HL-60/S4 treated with retinoic acid at 250 ng/mL for 4 days and 3 days (cell line): ENCODE measurements at regions not wholly inside any gene's neighbourhood (a gene's known extent, or its start where the extent isn't known, plus 50 kb on each side); places are given as distances from the start of the nearest gene placed in this dataset.

ENCODE experiments used
- in situ Hi-C: fragments of 300-500 bp; cut with MboI; formaldehyde crosslinking; loops from 2 replicates; pipeline ENCODE4 v1.7.0; 2022; ENCODE audit warnings: low sequenced_read_pairs

DNA sequence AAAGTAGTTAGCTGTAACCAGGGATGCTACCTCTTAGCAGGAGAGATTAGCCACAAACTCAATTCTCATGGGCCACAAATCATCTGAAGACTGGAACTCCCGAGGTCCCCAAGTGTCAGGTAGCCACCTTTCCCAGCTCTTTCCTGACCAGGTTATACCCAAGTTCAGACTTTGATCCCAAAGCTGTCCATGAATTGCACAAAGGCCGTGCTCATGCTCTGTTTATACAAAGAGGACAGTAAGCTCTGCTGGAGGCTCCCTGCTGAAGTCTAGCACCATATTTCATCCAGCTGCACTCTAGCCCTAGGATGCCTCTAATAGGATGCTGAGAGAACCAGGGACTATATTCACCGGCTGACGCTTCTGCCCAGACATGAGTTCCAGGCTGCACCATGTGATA is 271.0 kb upstream of the ADAMTSL1 start:
- in situ Hi-C loops: loop anchor here (25.0 kb wide), 1 partner anchor 391 kb away; no protein-coding TSS in a partner anchor

DNA sequence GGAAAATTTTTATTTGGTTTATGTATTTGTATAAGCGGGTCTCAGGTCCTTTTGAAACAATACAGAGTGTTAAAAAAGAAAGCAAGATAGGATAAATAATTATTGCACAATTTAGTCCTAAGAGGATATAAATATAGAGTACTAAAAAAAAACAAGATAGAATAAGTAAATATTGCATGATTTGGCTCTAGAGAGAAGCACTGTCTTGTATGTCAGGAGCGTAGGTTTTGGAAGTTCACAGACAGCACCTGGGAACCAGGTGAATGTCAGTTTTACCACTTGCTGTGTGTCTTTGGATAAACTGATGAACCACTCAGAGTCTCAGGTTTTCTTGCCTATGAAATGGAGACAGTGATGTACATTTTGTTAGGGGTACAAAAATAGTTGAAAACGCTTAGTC is 266.2 kb upstream of the ADAMTSL1 start:
- in situ Hi-C loops: loop anchor here (25.0 kb wide), 1 partner anchor 395 kb away; no protein-coding TSS in a partner anchor

DNA sequence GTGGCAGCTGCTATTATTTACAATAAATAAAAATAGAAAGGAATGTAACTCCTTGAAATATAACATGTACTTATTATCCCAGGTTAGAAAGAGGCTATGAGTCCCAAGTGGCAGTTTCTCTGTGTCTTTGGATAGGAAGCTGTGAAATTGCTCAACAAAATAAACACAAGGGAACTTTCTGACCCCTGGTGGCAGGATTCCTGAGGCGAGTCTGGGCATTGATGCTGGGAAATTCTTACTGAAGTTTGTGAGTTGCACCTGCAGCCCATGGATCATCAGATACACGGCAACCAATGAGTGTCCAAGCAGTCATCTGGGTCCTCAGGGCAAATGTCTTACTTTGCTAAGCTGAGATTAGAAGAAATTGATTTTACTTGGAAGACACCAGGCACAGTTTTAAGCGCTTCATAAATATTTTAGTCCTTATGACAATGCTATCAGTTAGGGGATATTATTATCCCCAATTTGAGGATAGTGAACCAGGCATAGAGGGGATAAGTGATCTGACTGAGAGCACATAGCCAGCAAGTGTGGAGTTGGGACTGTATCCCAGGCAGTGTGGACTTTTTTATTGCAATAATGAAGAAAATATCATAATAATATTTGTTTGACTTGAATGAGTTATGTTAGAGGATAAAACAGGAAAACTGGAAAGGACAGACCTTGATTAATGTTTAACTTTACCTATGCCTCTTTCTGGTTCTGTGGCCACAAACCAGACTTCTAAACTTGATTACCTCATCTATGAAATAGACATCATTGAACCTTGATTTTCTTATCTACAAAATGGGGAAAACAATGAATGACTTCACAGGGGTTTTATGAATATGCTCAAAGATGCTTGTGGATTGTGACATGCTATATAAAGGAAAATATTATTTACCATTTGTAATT is 265.5 kb upstream of the ADAMTSL1 start:
- in situ Hi-C loops: loop anchor here (25.0 kb wide), 1 partner anchor 396 kb away; no protein-coding TSS in a partner anchor

DNA sequence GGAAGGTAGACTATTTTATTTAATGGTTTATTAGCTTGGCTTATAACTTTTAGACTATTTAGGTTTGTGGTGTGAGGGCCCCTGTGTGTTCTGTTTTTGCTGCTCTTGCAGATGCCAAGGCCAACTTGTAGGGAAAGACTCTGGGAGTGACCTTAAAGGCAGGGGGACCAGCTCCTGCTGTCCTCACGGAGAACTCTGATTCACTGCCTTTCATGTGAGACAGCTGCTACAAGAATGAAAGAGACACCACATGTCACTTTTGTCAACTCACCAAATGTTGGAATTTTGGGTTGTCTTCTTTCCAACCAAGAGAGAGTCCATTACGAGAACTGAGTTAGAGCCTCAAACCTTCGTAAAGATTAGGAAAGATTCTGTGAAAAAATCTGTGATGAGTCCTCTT is 258.3 kb upstream of the ADAMTSL1 start:
- in situ Hi-C loops: loop anchor here (25.0 kb wide), 1 partner anchor 403 kb away; no protein-coding TSS in a partner anchor

DNA sequence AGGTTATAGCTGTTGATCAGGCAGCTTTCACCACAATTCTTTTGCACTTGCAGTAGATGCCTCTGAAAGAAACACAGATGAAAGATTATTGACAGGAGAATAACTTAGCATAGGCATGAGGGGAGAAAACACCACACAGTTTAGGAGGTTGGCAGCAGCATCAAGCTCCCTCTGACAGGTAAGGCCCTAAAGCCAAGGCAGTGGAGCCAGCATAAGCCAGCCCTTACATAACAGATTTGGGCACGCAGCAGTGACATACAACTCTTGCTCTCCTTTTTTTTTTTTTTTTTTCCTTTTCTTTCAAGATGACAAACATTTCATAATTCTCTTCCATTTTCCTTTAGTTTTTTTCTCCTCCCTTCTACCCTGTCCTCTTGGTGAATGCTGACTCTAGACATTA is 257.6 kb upstream of the ADAMTSL1 start:
- in situ Hi-C loops: loop anchor here (25.0 kb wide), 1 partner anchor 404 kb away; no protein-coding TSS in a partner anchor

DNA sequence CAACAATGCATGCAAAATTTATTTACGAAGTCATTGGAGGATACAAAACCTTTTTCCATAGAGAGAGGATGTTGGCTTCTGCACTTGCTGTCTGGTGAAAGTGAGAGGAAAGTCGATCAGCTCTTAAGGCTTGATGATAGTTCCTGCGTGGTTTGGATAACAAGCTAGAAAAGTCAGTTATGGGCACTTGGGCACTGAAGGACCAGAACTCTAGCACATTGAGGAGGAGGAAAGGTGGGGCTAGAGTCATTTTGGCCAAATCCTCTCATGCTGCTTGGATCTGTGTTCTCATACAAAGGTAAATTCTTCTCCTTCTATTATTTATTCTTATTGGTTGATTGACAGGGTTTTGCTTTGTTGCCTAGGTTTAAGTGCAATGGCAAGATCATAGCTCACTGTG is 245.9 kb upstream of the ADAMTSL1 start:
- in situ Hi-C loops: no loop called here

DNA sequence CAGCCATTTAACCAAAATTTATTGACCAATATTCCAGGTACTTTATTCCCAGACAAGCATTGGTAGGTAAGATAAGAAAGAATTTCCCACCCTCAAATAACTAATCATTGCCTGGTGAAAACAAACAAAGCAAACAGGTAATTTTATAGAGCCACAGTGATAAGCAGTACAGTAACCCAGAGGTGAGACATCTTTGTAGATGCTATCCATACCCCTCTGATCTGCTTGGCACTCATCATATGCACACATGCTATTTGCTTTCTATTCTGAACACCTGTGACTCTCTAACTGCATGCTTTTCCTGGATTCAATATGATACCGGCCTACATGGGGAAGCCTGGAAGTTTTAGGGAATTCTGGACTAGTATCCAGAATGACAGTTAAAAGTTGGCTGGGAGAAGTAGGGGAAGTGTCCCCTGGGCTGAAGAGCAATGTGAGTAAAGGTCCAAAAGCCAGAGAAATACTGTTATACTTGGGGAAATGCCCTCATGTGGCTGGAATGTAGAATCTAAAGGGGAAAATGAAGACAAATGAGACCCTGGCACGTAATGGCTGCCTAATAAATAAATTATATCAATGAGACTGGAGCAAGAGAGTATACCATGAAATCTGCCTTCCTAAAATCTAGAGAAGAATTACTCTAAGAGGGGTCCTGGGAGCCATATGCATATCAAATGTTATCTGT is 243.8 kb upstream of the ADAMTSL1 start:
- in situ Hi-C loops: no loop called here

DNA sequence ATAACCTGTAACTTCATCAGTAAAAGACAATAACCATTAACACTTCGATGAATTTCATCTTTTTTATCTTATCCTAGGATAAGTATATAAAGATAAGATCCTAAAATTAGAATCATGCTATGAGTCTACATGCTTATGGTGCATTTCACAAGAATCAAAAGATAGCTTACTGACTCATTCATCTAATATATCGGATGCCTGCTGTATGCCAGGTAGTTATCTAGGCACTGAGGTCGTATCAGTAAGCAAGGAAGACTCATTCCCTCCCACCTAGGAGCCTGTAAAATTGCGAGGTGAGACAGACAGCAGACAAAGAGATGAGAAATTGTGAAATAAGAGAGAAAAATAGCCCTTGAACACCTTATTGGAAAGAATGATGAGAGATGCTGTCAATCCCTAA is 240.6 kb upstream of the ADAMTSL1 start:
- in situ Hi-C loops: no loop called here

DNA sequence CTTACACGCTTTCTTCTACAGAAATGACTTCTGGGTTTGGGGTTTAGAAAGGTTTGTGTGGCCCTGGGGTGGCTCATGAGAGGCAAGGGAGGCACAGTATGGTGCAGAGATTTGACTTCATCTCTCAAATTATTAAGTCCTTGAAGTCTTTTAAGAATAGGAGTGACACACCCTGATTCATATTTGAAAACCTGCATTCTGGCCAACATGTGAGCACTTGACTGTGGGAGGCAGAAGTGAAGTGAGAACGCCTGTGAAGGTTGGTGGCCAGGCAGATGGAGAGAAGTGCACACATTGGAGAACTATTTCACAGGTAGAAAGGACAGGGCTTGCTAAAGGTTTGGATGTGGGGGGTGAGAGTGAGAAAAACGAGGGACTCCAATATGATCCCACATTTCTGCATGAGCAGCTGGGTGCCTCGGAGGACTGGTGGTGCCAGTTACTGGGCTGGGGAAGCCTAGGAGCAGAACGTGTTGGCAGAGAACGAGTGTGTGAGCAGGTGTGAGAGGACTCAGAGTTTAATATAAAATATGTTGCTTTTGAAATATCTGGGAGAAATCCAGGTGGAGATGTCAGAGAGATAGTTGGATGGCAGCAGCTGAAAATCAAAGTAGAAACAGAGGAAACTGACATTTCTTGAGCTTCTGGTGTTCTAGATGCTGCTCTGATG is 240.0 kb upstream of the ADAMTSL1 start:
- in situ Hi-C loops: no loop called here

DNA sequence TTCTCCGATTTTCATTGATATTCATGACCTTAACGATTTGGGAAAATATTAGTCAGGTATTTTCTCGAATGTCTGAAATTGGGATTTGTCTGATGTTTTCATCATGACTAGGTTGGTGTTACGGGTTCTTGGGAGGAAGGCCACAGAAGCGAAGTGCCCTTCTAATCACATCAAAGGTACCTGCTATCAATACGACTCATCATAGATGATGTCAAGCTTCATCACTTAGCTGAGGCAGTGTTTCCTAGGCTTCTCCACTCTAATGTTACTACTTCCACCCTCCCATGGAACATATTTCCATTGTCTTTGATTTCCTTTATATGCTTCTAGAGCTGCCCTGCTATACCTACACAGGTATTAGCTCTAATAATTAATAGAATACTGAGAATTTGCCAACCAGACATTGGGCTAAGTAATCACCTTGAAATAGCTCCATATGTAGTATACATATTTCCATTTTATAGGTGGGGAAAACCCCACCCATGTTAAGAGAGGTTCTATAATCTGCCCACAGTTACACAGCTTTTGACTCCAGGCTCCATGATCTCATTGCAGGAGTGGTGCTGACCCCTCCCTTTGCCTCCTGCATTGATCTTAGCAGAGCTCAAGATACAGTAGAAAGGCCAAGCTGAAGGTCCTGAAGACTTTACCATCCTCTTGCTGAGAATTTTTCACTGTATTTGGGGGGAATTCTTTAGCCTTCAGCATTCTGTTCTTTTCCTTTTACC is 238.6 kb upstream of the ADAMTSL1 start:
- in situ Hi-C loops: no loop called here

DNA sequence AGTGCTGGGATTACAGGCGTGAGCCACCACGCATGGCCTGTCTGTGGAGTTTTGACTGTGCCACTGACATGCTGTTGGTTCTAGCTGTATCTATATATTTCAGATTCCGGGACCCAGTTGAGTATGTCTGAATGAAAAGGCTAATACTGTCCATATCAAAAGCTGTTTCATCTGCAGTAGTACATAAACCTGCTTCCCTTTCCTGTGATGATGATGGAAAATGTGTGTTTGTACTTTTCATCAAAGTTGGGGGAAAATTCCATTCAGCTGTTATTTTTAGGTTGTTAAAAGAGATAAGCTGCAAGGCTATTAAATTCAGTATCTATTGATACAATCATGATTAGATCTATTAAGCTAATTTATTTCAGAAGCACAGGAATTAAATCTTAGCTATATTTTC is 237.6 kb upstream of the ADAMTSL1 start:
- in situ Hi-C loops: no loop called here

DNA sequence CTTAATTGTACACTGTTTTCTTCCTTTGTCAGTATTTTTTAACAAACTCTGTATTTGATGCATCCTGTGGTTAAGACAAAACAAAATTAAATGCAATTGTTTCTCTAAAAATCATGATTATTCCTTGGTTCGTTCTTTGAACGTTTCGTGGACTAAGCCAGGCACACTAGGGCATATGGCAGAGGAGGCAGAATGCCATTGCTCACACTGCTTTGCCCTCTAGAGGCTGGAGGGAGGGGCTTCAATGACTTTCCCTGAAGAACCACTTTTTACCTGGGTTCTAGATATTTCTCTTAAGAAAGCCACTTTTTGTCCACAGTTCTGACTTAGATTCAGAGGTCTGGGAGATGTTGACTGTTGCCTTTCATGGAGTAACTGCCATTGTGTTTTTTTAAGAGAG is 236.2 kb upstream of the ADAMTSL1 start:
- in situ Hi-C loops: no loop called here

DNA sequence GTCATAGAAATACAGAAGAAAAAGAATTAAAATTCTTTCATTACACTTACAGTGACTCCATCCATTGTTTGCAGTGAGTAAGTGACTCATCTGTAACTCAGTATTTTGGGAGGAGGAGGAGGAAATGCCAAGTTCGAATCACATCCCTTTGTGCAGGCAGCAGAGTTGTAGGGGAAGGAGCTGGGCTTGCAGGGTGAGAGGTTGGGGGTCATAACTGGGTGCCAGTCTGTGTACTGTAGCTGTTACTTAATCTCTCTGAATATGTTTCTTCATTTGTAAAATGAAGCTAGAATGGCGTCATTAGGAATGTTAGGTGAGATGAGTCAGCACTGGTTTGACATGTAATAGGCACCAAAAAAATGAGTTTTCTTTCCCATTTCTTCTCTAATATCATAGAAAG is 235.7 kb upstream of the ADAMTSL1 start:
- in situ Hi-C loops: no loop called here

DNA sequence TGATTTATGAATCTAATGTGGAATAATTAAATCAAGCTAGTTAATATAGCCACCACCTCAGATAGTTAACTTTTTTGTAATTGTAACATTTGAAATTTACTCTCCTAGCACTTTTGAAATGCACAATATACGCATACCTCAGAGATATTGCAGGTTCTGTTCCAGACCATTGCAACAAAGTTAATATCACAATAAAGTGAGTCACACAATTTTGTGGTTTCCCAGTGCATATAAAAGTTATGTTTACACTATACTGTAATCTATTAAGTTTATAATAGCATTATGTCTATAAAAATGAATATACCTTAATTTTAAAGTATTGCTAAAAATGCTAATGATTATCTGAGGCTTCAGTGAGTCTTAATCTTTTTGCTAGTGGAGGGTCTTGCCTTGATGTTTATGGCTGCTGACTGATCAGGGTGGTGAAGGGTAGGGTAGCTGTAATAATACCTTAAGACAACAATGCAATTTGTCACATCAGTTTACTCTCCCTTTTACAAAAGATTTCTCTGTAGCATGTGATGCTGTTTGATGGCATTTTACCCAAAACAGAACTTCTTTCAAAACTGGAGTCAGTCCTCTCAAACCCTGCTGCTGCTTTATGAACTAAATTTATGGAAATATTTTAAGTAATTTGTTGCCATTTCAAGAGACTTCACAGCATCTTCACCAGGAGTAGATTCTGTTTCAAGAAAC is 235.1 kb upstream of the ADAMTSL1 start:
- in situ Hi-C loops: no loop called here

DNA sequence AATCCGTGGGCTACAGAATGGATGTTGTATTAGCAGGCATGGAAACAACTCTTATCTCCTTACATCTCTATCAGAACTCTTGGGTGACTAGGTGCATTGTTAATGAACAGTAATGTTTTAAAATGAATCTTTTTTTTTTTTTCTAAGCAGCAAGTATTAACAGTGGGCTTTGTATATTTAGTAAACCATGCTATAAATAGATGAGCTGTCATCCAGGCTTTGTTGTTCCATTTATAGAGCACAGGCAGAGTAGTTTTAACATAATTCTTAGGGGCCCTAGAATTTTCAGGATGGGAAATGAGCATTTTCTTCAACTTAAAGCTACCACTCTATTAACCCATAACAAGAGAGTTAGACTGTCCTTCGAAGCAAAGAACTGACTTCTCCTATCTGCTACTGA is 233.7 kb upstream of the ADAMTSL1 start:
- in situ Hi-C loops: no loop called here

DNA sequence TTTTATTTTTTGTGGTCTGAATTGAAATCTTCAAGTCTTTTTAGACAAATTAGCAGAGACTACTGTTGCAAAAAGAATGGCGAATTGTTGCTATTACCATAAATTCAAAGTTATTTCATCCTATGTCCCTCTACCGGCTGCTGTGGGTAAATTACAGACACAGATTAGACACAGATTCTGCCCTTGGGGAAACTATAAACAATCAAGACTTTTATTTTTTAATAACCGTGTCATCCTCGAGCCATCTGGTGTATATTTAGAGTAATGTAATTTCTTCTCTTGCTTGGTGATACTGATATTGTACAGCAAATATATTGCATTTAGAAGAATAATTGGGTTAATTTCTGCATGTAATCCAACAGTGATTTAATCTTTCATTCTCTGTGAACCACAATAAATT is 228.0 kb upstream of the ADAMTSL1 start:
- in situ Hi-C loops: no loop called here

DNA sequence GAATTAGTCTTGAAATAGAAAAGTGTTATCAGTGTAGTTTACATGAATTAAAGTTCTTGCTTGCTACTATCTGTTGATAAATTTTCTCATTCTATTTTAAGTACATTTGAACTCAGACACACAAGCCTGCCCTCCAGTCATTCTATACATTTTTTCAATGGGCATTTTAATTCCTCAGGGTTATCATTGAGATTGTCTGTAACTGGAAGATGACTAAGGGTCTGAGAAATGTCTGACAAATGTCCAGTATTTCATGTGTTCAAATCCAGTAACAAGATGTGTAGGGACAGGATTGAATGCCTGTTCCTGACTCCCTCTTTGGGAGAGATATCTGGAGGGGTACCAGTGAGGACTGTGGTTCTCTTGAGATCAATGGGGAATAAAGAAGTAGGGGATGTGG is 223.9 kb upstream of the ADAMTSL1 start:
- in situ Hi-C loops: no loop called here

DNA sequence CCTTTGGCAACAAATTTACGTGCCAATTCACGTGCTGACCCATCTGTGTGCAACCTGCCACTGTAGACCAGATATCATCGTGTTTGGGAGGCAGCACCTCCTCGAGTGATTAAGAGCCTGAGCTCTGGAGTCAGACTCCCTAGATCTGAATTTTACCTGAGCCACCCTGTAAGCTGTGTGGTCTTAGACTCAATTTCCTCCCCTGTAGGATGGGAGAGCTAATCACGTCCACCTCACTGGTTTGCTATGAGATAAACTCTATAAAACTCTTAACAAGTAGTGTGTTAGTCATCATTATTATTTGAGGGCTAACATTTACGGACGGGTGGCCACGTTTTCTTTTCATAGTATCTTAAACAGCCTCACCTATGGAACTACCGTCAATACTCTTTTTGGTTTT is 220.0 kb upstream of the ADAMTSL1 start:
- in situ Hi-C loops: no loop called here

DNA sequence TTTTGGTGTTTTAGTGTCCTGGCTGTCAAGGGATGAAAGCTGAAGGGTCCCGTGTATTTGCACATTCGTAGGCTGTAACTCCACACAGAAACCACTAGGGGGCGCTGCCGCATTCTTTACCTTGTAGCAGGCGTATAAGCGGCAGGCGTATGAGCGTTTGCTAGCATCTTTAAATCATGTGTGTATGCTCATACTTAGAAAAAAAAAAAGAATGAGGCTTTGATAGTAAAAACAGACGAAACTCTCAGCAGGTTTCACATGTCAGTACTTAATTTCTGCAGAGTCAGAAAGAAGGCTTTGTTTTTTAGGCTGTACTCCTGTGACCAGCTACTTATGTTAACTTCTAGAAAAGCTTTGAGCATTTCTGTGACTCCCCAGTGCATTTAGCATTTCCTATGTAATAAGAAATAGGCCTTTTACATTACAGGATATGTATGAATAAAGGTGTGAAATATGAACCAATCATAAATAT is 218.8 kb upstream of the ADAMTSL1 start:
- in situ Hi-C loops: no loop called here

DNA sequence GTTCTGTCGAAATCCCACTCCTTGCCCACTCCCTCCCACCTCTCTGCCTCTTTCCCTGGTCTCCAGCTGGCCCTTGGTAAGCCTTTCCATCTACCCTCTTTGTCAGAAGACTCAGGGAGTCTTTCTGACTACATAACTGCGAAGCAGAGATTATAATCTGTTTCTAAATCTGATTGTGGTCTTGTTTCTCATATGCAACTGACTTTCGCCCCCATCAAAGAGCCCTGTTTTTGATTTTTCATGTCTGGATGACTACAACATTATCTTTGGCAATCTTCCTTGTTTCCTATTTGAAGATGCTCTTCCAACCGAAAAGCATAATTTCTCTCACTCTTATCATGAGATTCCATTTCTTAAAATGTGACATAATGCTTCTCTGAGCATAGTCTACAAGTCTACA is 218.2 kb upstream of the ADAMTSL1 start:
- in situ Hi-C loops: no loop called here
